DMS53 (cell line): ENCODE measurements at regions not wholly inside any gene's neighbourhood (a gene's known extent, or its start where the extent isn't known, plus 50 kb on each side); places are given as distances from the start of the nearest gene placed in this dataset.

Experiments used
- DNase-seq: peaks from one replicate; lab custom pipeline; 2025; lab: John Stamatoyannopoulos, UW

GRCh38 chr1:229964281-229964680 is 102.8 kb upstream of the GALNT2 start:
- no peak for DNase-seq

GRCh38 chr1:229970714-229971113 is 96.3 kb upstream of the GALNT2 start:
- DNase-seq = no peak

- DNase-seq = no peak
Measured at GRCh38 chr1:229971141-229971540, 95.9 kb upstream of the GALNT2 start.

- DNase-seq = no peak
Measured at GRCh38 chr1:229972600-229973296, 94.3 kb upstream of the GALNT2 start.

GRCh38 chr1:229973297-229973612 is 93.8 kb upstream of the GALNT2 start:
- no peak for DNase-seq

GRCh38 chr1:229975047-229975446 is 92.0 kb upstream of the GALNT2 start:
- DNase-seq = no peak

- peak; percentile 51 for DNase-seq
Measured at GRCh38 chr1:229980009-229980408, 87.0 kb upstream of the GALNT2 start.

GRCh38 chr1:229981736-229982135 is 85.3 kb upstream of the GALNT2 start:
- DNase-seq = no peak

- DNase-seq = no peak
Measured at GRCh38 chr1:229984310-229984991, 82.6 kb upstream of the GALNT2 start.

GRCh38 chr1:229984992-229985612 is 81.9 kb upstream of the GALNT2 start:
- no peak for DNase-seq

- no peak for DNase-seq
Measured at GRCh38 chr1:229985613-229986010, 81.4 kb upstream of the GALNT2 start.

GRCh38 chr1:229986737-229987337 is 80.2 kb upstream of the GALNT2 start:
- no peak for DNase-seq

GRCh38 chr1:229987953-229988352 is 79.1 kb upstream of the GALNT2 start:
- no peak for DNase-seq

GRCh38 chr1:229988534-229988933 is 78.5 kb upstream of the GALNT2 start:
- no peak for DNase-seq

- DNase-seq = no peak
Measured at GRCh38 chr1:229989591-229990248, 77.3 kb upstream of the GALNT2 start.

GRCh38 chr1:229990326-229990725 is 76.7 kb upstream of the GALNT2 start:
- no peak for DNase-seq

- no peak for DNase-seq
Measured at GRCh38 chr1:229991104-229991513, 75.9 kb upstream of the GALNT2 start.

- no peak for DNase-seq
Measured at GRCh38 chr1:229991724-229992333, 75.2 kb upstream of the GALNT2 start.

- DNase-seq = no peak
Measured at GRCh38 chr1:229993060-229993459, 74.0 kb upstream of the GALNT2 start.

- DNase-seq = no peak
Measured at GRCh38 chr1:229993894-229994293, 73.1 kb upstream of the GALNT2 start.

- DNase-seq = no peak
Measured at GRCh38 chr1:229999004-229999670, 67.9 kb upstream of the GALNT2 start.
